AG09309 (cell line): ENCODE measurements at regions not wholly inside any gene's neighbourhood (a gene's known extent, or its start where the extent isn't known, plus 50 kb on each side); places are given as distances from the start of the nearest gene placed in this dataset.

Source experiments
- DNase-seq: peaks from one replicate; pipeline ENCODE4 v3.0.0-alpha.2; 2010; ENCODE audit warnings: low read depth
- H3K4me3 ChIP-seq: 2 replicates; pipeline ENCODE4 v1.5.1; 2011; ENCODE audit warnings: mild to moderate bottlenecking, low read depth, low read length, moderate library complexity; ENCODE audit not compliant: control insufficient read depth
- TF ChIP-seq, protein P1 (sequence below): IDR thresholded peaks from 2 replicates; pipeline ENCODE4 v1.5.1; 2011; ENCODE audit warnings: mild to moderate bottlenecking, low read depth, low read length, inconsistent platforms; ENCODE audit not compliant: insufficient read depth, control insufficient read depth; ENCODE audit errors: missing control alignments

DNA sequence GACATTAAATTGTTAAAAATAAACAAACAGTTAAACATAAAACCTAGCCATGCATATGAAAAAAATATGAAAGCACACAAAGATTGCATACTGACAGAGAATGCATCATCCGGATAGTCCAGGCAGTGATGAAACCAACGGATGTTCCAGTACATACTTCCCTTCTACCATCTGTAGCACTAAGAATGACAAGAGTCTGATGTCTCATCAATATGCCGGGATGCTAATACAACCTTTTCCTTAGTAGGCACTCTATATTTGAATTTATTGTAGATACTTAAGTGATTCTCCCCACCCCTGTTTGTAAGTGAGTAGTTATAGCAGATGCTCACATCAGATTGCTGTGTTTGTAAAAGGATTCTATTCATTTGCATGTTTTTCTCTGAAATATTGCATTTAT, 571.2 kb upstream of the WWC1 start:
- TF ChIP-seq, protein P1, sequence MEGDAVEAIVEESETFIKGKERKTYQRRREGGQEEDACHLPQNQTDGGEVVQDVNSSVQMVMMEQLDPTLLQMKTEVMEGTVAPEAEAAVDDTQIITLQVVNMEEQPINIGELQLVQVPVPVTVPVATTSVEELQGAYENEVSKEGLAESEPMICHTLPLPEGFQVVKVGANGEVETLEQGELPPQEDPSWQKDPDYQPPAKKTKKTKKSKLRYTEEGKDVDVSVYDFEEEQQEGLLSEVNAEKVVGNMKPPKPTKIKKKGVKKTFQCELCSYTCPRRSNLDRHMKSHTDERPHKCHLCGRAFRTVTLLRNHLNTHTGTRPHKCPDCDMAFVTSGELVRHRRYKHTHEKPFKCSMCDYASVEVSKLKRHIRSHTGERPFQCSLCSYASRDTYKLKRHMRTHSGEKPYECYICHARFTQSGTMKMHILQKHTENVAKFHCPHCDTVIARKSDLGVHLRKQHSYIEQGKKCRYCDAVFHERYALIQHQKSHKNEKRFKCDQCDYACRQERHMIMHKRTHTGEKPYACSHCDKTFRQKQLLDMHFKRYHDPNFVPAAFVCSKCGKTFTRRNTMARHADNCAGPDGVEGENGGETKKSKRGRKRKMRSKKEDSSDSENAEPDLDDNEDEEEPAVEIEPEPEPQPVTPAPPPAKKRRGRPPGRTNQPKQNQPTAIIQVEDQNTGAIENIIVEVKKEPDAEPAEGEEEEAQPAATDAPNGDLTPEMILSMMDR: no peak
- no peak overlapping the region for H3K4me3 ChIP-seq
- DNase-seq: no peak

- TF ChIP-seq, protein P1: no peak
- no peak for DNase-seq
- no peak overlapping the region for H3K4me3 ChIP-seq
These were observed 570.7 kb upstream of the WWC1 start for GRCh38 chr5:167720676-167721260.

GRCh38 chr5:167721926-167722440, 569.5 kb upstream of the WWC1 start:
- DNase-seq: no peak
- TF ChIP-seq, protein P1: no peak
- no peak overlapping the region for H3K4me3 ChIP-seq

GRCh38 chr5:167723254-167723871, 568.1 kb upstream of the WWC1 start:
- TF ChIP-seq, protein P1: peak; percentile 85
- no peak for DNase-seq

GRCh38 chr5:167725264-167725663, 566.2 kb upstream of the WWC1 start:
- no peak overlapping the region for H3K4me3 ChIP-seq
- TF ChIP-seq, protein P1: no peak
- no peak for DNase-seq

More at GRCh38 chr5:167723254-167723871, 568.1 kb upstream of the WWC1 start:
- H3K4me3 ChIP-seq: no peak overlapping the region

DNA sequence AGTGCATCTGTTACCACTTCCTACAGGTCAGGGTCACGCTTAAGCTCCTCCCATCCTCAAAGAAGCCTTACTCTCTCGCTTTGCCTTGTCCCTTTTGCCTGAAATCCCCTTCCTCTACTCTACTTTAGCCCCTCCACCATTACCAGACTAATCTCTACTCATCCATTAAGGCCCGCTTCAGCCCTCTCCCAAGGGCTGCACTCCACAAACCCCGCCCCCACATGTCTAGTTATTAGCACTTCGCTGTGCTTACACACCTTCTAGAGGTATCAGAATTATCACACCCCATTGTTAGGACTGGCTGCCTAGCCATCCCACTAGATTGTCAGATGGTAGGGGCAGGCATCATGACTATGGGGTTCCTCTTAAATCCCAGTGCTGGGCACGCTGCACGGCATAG, 565.7 kb upstream of the WWC1 start:
- DNase-seq: no peak
- TF ChIP-seq, protein P1: no peak
- H3K4me3 ChIP-seq: no peak overlapping the region
